Non-pigmented ciliary epithelial cell (primary cell): ENCODE measurements at regions not wholly inside any gene's neighbourhood (a gene's known extent, or its start where the extent isn't known, plus 50 kb on each side); places are given as distances from the start of the nearest gene placed in this dataset.
"Not testable (repeated sequence)": the region's sequence is repeated elsewhere in the genome, so short reads cannot be mapped to it uniquely, and the experiment has no call there.

Source experiments
- DNase-seq: peaks from one replicate; pipeline ENCODE4 v3.0.0-alpha.2; 2010; ENCODE audit warnings: low read depth

- no peak for DNase-seq
These were observed 204.8 kb upstream of the VCX start for GRCh38 chrX:7638078-7638710.

GRCh38 chrX:7637066-7637465 is 205.9 kb upstream of the VCX start:
- no peak for DNase-seq

GRCh38 chrX:7635604-7636003 is 207.4 kb upstream of the VCX start:
- DNase-seq: no peak

- no peak for DNase-seq
These were observed 222.4 kb upstream of the VCX start for GRCh38 chrX:7620560-7620959.

- DNase-seq: no peak
These were observed 225.0 kb upstream of the VCX start for GRCh38 chrX:7617994-7618393.

GRCh38 chrX:7614616-7615015 is 228.4 kb upstream of the VCX start:
- no peak for DNase-seq

GRCh38 chrX:7608625-7609024 is 234.3 kb upstream of the VCX start:
- DNase-seq: not testable (repeated sequence)

- DNase-seq: no peak
These were observed 236.8 kb upstream of the VCX start for GRCh38 chrX:7606039-7606652.

GRCh38 chrX:7603387-7603786 is 239.6 kb upstream of the VCX start:
- no peak for DNase-seq

GRCh38 chrX:7596822-7597221 is 246.1 kb upstream of the VCX start:
- DNase-seq: no peak

GRCh38 chrX:7593370-7593769 is 249.6 kb upstream of the VCX start:
- not testable (repeated sequence) for DNase-seq

- DNase-seq: no peak
These were observed 256.8 kb upstream of the VCX start for GRCh38 chrX:7586126-7586525.

- no peak for DNase-seq
These were observed 260.8 kb upstream of the VCX start for GRCh38 chrX:7582191-7582590.

GRCh38 chrX:7580127-7580526 is 262.8 kb upstream of the VCX start:
- no peak for DNase-seq

GRCh38 chrX:7574325-7574724 is 268.6 kb upstream of the VCX start:
- no peak for DNase-seq

- no peak for DNase-seq
These were observed 272.4 kb upstream of the VCX start for GRCh38 chrX:7570432-7571029.

- no peak for DNase-seq
These were observed 274.4 kb upstream of the VCX start for GRCh38 chrX:7568597-7568996.

GRCh38 chrX:7568130-7568529 is 274.8 kb upstream of the VCX start:
- no peak for DNase-seq

GRCh38 chrX:7552760-7553159 is 290.2 kb upstream of the VCX start:
- no peak for DNase-seq

- no peak for DNase-seq
These were observed 296.4 kb upstream of the VCX start for GRCh38 chrX:7546551-7547080.

- DNase-seq: no peak
These were observed 297.4 kb upstream of the VCX start for GRCh38 chrX:7545564-7545963.

- no peak for DNase-seq
These were observed 300.2 kb upstream of the VCX start for GRCh38 chrX:7542587-7543380.

GRCh38 chrX:7522860-7523259 is 320.1 kb upstream of the VCX start:
- DNase-seq: no peak
